MM.1S (cell line): ENCODE measurements at regions not wholly inside any gene's neighbourhood (a gene's known extent, or its start where the extent isn't known, plus 50 kb on each side); places are given as distances from the start of the nearest gene placed in this dataset.

Source experiments
- CTCF ChIP-seq: fragments of 300-600 bp; sonication (generic); IDR thresholded peaks from 2 replicates; pipeline ENCODE4 v1.5.1; 2016; ENCODE audit warnings: antibody characterized with exemption, low read length, mixed read lengths
- EZH2 ChIP-seq: fragments of 300-600 bp; sonication (generic); optimal IDR thresholded peaks from 2 replicates; pipeline ENCODE3; 2017; ENCODE audit warnings: low read depth, mild to moderate bottlenecking, antibody characterized with exemption, low read length, mixed read lengths

DNA sequence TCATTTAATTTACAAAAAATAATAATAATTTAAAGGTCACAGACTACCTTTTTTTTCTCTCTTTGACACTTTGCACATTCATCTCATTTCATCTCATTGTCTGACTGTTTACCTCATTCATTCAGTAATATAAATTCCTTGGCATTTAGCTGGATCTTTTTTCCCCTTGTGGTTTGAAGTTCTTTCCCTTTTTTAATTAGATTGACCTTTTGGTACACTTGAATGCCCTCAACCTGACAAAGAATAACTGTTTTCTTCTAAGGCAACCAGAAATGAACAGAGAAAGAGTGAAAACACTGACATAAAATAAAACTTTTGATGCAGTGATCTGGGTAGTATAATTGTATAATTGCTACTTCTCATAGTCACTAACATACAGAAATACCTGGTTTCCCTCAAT, 774.9 kb upstream of the NOVA1 start:
- TF ChIP-seq CTCF (no peak), EZH2 (no peak)
